ENCODE measurements at regions not wholly inside any gene's neighbourhood (a gene's known extent, or its start where the extent isn't known, plus 50 kb on each side); places are given as distances from the start of the nearest gene placed in this dataset.

DNA sequence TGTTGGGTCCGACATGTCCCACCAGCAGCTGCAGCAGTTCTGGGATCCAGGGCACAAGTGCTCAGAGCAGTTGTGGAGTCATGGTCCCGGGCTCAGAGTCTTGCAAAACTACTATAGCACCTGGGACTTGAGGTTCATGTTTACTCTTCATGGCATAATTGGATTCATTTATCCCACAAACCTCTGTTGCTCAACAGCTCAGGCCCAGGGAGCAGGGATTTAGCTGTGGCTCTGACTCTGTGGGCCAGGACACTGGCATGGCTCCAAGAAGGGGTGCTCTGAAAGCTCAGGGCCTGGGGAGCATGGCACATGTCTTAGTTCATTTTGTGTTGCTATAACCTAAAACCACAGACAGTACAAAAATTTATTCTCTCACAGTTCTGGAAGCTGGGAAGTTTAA is 626.7 kb upstream of the ADGRL2 start:
- Histone ChIP-seq H3K4me1 (ENCODE audit: control insufficient read depth in 3 of 3, insufficient read depth in 3 of 3, low read length in 3 of 3) (no peaks in the 10 kb centered on the region), H3K4me3 (ENCODE audit: low read length in 3 of 3) (no peak overlapping the region), H3K36me3 (ENCODE audit: control insufficient read depth in 3 of 3, insufficient read depth in 3 of 3, low read length in 3 of 3) (no peaks in the 10 kb centered on the region), H3K9ac (ENCODE audit: low read depth in 1 of 3, low read length in 3 of 3) (no peak overlapping the region), H3K9me3 (ENCODE audit: control insufficient read depth in 3 of 3, low read length in 3 of 3) (peaks cover 0 to 5% (median 4%) of the 10 kb centered on the region in 3 donors), H3K27me3 (ENCODE audit: control insufficient read depth in 3 of 3, insufficient read depth in 3 of 3, low read length in 3 of 3) (no peaks in the 10 kb centered on the region), H3K27ac (ENCODE audit: low read depth, low read length) (no peak overlapping the region)

DNA sequence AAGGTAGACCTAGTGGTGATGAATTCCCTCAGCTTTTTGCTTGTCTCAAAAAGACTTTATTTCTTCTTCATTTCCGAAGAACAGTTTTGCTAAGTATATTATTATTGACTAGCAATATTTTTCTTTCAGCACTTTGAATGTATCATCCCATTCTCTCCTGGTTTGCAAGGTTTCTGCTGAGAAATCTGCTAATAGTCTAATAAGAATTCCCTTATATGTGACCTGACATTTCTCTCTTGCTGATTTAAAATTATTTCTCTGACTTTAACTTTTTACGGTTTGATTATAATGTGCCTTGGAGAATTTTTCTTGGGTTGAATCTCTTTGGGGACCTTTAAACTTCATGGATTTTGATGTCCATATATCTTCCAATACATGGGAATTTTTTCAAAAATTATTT is 628.3 kb upstream of the ADGRL2 start:
- Histone ChIP-seq H3K4me1 (ENCODE audit: control insufficient read depth in 3 of 3, insufficient read depth in 3 of 3, low read length in 3 of 3) (no peaks in the 10 kb centered on the region), H3K9ac (ENCODE audit: low read depth in 1 of 3, low read length in 3 of 3) (no peak overlapping the region), H3K4me3 (ENCODE audit: low read length in 3 of 3) (no peak overlapping the region), H3K9me3 (ENCODE audit: control insufficient read depth in 3 of 3, low read length in 3 of 3) (peaks cover 0 to 5% (median 4%) of the 10 kb centered on the region in 3 donors), H3K27ac (ENCODE audit: low read depth, low read length) (no peak overlapping the region), H3K27me3 (ENCODE audit: control insufficient read depth in 3 of 3, insufficient read depth in 3 of 3, low read length in 3 of 3) (no peaks in the 10 kb centered on the region), H3K36me3 (ENCODE audit: control insufficient read depth in 3 of 3, insufficient read depth in 3 of 3, low read length in 3 of 3) (no peaks in the 10 kb centered on the region)

- Histone ChIP-seq H3K36me3 (ENCODE audit: control insufficient read depth in 3 of 3, insufficient read depth in 3 of 3, low read length in 3 of 3) (no peaks in the 10 kb centered on the region), H3K4me1 (ENCODE audit: control insufficient read depth in 3 of 3, insufficient read depth in 3 of 3, low read length in 3 of 3) (no peaks in the 10 kb centered on the region), H3K4me3 (ENCODE audit: low read length in 3 of 3) (no peak overlapping the region), H3K9me3 (ENCODE audit: control insufficient read depth in 3 of 3, low read length in 3 of 3) (peaks cover 0 to 5% (median 4%) of the 10 kb centered on the region in 3 donors), H3K27me3 (ENCODE audit: control insufficient read depth in 3 of 3, insufficient read depth in 3 of 3, low read length in 3 of 3) (no peaks in the 10 kb centered on the region), H3K27ac (ENCODE audit: low read depth, low read length) (no peak overlapping the region), H3K9ac (ENCODE audit: low read depth in 1 of 3, low read length in 3 of 3) (no peak overlapping the region)
Observed at GRCh38 chr1:81170721-81171120, 630.0 kb upstream of the ADGRL2 start.

DNA sequence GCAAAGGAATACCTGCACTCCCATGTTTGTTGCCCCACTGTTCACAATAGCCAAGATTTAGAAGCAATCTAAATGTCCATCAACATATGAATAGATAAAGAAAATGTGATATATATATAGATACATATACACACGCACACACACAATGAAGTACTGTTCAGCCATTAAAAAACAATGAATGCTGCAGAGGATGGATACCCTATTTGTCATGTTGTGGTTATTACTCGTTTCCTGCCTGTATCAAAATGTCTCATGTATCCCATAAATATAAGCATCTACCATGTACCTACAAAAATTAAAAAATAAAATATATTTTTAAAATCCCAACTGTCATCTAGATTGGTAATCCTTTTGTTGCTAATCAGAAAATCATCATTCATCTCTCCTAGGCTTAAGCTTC is 634.8 kb upstream of the ADGRL2 start:
- no peak overlapping the region for H3K9ac ChIP-seq (ENCODE audit: low read depth in 1 of 3, low read length in 3 of 3)
- H3K27ac ChIP-seq (ENCODE audit: low read depth, low read length): no peak overlapping the region
- no peaks in the 10 kb centered on the region for H3K27me3 ChIP-seq (ENCODE audit: control insufficient read depth in 3 of 3, insufficient read depth in 3 of 3, low read length in 3 of 3)
- peaks cover 0 to under 1% (median 0%) of the 10 kb centered on the region in 3 donors for H3K9me3 ChIP-seq (ENCODE audit: control insufficient read depth in 3 of 3, low read length in 3 of 3)
- H3K4me3 ChIP-seq (ENCODE audit: low read length in 3 of 3): no peak overlapping the region
- H3K36me3 ChIP-seq (ENCODE audit: control insufficient read depth in 3 of 3, insufficient read depth in 3 of 3, low read length in 3 of 3): no peaks in the 10 kb centered on the region
- H3K4me1 ChIP-seq (ENCODE audit: control insufficient read depth in 3 of 3, insufficient read depth in 3 of 3, low read length in 3 of 3): no peaks in the 10 kb centered on the region

- no peak overlapping the region for H3K27ac ChIP-seq (ENCODE audit: low read depth, low read length)
- no peaks in the 10 kb centered on the region for H3K4me1 ChIP-seq (ENCODE audit: control insufficient read depth in 3 of 3, insufficient read depth in 3 of 3, low read length in 3 of 3)
- no peak overlapping the region for H3K9ac ChIP-seq (ENCODE audit: low read depth in 1 of 3, low read length in 3 of 3)
- no peaks in the 10 kb centered on the region for H3K36me3 ChIP-seq (ENCODE audit: control insufficient read depth in 3 of 3, insufficient read depth in 3 of 3, low read length in 3 of 3)
- no peak overlapping the region for H3K4me3 ChIP-seq (ENCODE audit: low read length in 3 of 3)
- H3K27me3 ChIP-seq (ENCODE audit: control insufficient read depth in 3 of 3, insufficient read depth in 3 of 3, low read length in 3 of 3): no peaks in the 10 kb centered on the region
- no peaks in the 10 kb centered on the region for H3K9me3 ChIP-seq (ENCODE audit: control insufficient read depth in 3 of 3, low read length in 3 of 3)
Observed at GRCh38 chr1:81160696-81161095, 640.0 kb upstream of the ADGRL2 start.

GRCh38 chr1:81158592-81158991 is 642.1 kb upstream of the ADGRL2 start:
- Histone ChIP-seq H3K9ac (ENCODE audit: low read depth in 1 of 3, low read length in 3 of 3) (no peak overlapping the region), H3K4me3 (ENCODE audit: low read length in 3 of 3) (no peak overlapping the region), H3K9me3 (ENCODE audit: control insufficient read depth in 3 of 3, low read length in 3 of 3) (no peaks in the 10 kb centered on the region), H3K27ac (ENCODE audit: low read depth, low read length) (no peak overlapping the region), H3K36me3 (ENCODE audit: control insufficient read depth in 3 of 3, insufficient read depth in 3 of 3, low read length in 3 of 3) (no peaks in the 10 kb centered on the region), H3K4me1 (ENCODE audit: control insufficient read depth in 3 of 3, insufficient read depth in 3 of 3, low read length in 3 of 3) (no peaks in the 10 kb centered on the region), H3K27me3 (ENCODE audit: control insufficient read depth in 3 of 3, insufficient read depth in 3 of 3, low read length in 3 of 3) (no peaks in the 10 kb centered on the region)

DNA sequence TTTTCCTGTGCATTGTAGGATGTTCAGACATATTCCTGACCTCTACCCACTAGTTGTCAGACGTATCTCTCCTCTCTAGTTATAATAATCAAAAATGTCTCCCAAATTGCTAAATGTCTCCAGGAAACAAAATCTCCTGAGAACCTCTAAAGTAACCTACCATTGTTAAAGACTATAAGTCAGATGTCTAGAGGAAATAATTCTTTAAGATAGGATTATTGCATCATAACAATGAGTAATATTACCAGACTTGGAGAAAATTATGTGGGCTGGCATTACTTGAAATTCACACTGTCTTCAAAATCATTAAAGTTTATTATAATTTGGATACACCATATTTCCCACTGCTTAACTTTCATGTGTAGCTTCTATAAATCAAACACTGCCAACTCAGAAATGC is 643.0 kb upstream of the ADGRL2 start:
- no peaks in the 10 kb centered on the region for H3K36me3 ChIP-seq (ENCODE audit: control insufficient read depth in 3 of 3, insufficient read depth in 3 of 3, low read length in 3 of 3)
- H3K9ac ChIP-seq (ENCODE audit: low read depth in 1 of 3, low read length in 3 of 3): no peak overlapping the region
- no peak overlapping the region for H3K4me3 ChIP-seq (ENCODE audit: low read length in 3 of 3)
- no peaks in the 10 kb centered on the region for H3K27me3 ChIP-seq (ENCODE audit: control insufficient read depth in 3 of 3, insufficient read depth in 3 of 3, low read length in 3 of 3)
- H3K27ac ChIP-seq (ENCODE audit: low read depth, low read length): no peak overlapping the region
- no peaks in the 10 kb centered on the region for H3K9me3 ChIP-seq (ENCODE audit: control insufficient read depth in 3 of 3, low read length in 3 of 3)
- no peaks in the 10 kb centered on the region for H3K4me1 ChIP-seq (ENCODE audit: control insufficient read depth in 3 of 3, insufficient read depth in 3 of 3, low read length in 3 of 3)

DNA sequence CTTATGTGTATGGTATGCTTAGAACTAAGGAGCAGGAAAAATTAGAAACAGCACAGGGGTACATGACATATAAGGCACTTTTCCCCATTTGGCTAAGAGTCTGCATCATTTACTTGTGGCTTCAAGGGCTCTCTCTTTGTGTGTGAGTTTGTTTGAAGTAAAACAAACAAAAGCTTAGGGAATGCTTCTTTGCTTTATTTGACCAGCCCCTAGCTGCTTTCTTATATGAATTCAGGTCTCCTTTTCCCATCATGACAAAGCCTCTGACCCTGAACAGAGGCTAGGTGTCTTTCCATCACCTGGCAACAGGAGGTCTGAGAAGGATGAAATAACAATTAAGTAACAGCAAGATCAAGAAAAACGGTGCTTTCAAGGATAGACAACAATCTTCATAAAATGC is 643.8 kb upstream of the ADGRL2 start:
- H3K4me3 ChIP-seq (ENCODE audit: low read length in 3 of 3): no peak overlapping the region
- no peaks in the 10 kb centered on the region for H3K9me3 ChIP-seq (ENCODE audit: control insufficient read depth in 3 of 3, low read length in 3 of 3)
- no peak overlapping the region for H3K9ac ChIP-seq (ENCODE audit: low read depth in 1 of 3, low read length in 3 of 3)
- no peaks in the 10 kb centered on the region for H3K4me1 ChIP-seq (ENCODE audit: control insufficient read depth in 3 of 3, insufficient read depth in 3 of 3, low read length in 3 of 3)
- no peak overlapping the region for H3K27ac ChIP-seq (ENCODE audit: low read depth, low read length)
- H3K36me3 ChIP-seq (ENCODE audit: control insufficient read depth in 3 of 3, insufficient read depth in 3 of 3, low read length in 3 of 3): no peaks in the 10 kb centered on the region
- no peaks in the 10 kb centered on the region for H3K27me3 ChIP-seq (ENCODE audit: control insufficient read depth in 3 of 3, insufficient read depth in 3 of 3, low read length in 3 of 3)

- Histone ChIP-seq H3K4me1 (ENCODE audit: control insufficient read depth in 3 of 3, insufficient read depth in 3 of 3, low read length in 3 of 3) (no peaks in the 10 kb centered on the region), H3K9ac (ENCODE audit: low read depth in 1 of 3, low read length in 3 of 3) (no peak overlapping the region), H3K9me3 (ENCODE audit: control insufficient read depth in 3 of 3, low read length in 3 of 3) (no peaks in the 10 kb centered on the region), H3K36me3 (ENCODE audit: control insufficient read depth in 3 of 3, insufficient read depth in 3 of 3, low read length in 3 of 3) (no peaks in the 10 kb centered on the region), H3K27ac (ENCODE audit: low read depth, low read length) (no peak overlapping the region), H3K4me3 (ENCODE audit: low read length in 3 of 3) (no peak overlapping the region), H3K27me3 (ENCODE audit: control insufficient read depth in 3 of 3, insufficient read depth in 3 of 3, low read length in 3 of 3) (no peaks in the 10 kb centered on the region)
Observed at GRCh38 chr1:81155131-81155530, 645.6 kb upstream of the ADGRL2 start.

GRCh38 chr1:81151206-81151605 is 649.5 kb upstream of the ADGRL2 start:
- Histone ChIP-seq H3K4me1 (ENCODE audit: control insufficient read depth in 3 of 3, insufficient read depth in 3 of 3, low read length in 3 of 3) (no peaks in the 10 kb centered on the region), H3K36me3 (ENCODE audit: control insufficient read depth in 3 of 3, insufficient read depth in 3 of 3, low read length in 3 of 3) (no peaks in the 10 kb centered on the region), H3K9ac (ENCODE audit: low read depth in 1 of 3, low read length in 3 of 3) (no peak overlapping the region), H3K4me3 (ENCODE audit: low read length in 3 of 3) (no peak overlapping the region), H3K27me3 (ENCODE audit: control insufficient read depth in 3 of 3, insufficient read depth in 3 of 3, low read length in 3 of 3) (no peaks in the 10 kb centered on the region), H3K9me3 (ENCODE audit: control insufficient read depth in 3 of 3, low read length in 3 of 3) (no peaks in the 10 kb centered on the region), H3K27ac (ENCODE audit: low read depth, low read length) (no peak overlapping the region)
